ENCODE measurements at regions not wholly inside any gene's neighbourhood (a gene's known extent, or its start where the extent isn't known, plus 50 kb on each side); places are given as distances from the start of the nearest gene placed in this dataset.

DNA sequence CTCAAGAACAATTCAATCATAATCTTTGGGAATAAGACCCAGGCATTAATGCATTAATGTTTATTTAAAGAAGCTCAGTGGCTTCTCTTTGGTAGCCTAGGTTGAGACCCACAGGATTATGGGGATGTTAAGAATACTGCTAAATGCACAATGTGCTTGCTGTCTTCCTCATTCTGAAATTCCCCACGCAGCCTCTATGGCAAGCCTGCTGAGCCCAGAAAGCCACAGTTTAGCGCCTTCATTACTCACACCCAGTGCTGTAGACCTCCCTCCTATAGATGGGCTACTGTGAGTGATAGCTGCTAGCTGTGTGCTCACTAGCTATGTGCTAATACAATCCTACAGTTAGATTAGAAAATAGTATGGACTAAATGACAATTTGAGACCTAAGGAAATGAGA is 90.6 kb downstream of the TNFSF13B start:
- Histone ChIP-seq H3K36me3 (no peaks in the 10 kb centered on the region), H3K4me1 (no peaks in the 10 kb centered on the region), H4K20me1 (ENCODE audit: low read depth) (no peaks in the 10 kb centered on the region), H3K4me2 (no peak overlapping the region), H3F3A (ENCODE audit: low read depth) (no peaks in the 10 kb centered on the region), H3K4me3 (no peak overlapping the region), H3K79me2 (ENCODE audit: low read depth) (no peaks in the 10 kb centered on the region), H3K27ac (no peak overlapping the region), H3K9me3 (ENCODE audit: low read depth) (no peaks in the 10 kb centered on the region), H2AFZ (replicated peaks) (no peak overlapping the region), H3K27me3 (no peaks in the 10 kb centered on the region), H3K9ac (no peak overlapping the region)
- no peak overlapping the region for H3K4me3 Mint-ChIP-seq
- TF ChIP-seq, protein P1, sequence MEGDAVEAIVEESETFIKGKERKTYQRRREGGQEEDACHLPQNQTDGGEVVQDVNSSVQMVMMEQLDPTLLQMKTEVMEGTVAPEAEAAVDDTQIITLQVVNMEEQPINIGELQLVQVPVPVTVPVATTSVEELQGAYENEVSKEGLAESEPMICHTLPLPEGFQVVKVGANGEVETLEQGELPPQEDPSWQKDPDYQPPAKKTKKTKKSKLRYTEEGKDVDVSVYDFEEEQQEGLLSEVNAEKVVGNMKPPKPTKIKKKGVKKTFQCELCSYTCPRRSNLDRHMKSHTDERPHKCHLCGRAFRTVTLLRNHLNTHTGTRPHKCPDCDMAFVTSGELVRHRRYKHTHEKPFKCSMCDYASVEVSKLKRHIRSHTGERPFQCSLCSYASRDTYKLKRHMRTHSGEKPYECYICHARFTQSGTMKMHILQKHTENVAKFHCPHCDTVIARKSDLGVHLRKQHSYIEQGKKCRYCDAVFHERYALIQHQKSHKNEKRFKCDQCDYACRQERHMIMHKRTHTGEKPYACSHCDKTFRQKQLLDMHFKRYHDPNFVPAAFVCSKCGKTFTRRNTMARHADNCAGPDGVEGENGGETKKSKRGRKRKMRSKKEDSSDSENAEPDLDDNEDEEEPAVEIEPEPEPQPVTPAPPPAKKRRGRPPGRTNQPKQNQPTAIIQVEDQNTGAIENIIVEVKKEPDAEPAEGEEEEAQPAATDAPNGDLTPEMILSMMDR (IDR thresholded peaks at IDR 0.05) = no peak
- TF ChIP-seq EZH2 (IDR thresholded peaks at IDR 0.05) (no peak), EZH2phosphoT487 (IDR thresholded peaks at IDR 0.05) (no peak)
- DNase-seq (ENCODE audit: low spot score) = no peak
- H3K36me3 Mint-ChIP-seq = no peaks in the 10 kb centered on the region
- H3K27me3 Mint-ChIP-seq (ENCODE audit: insufficient read depth, low read depth) = no peaks in the 10 kb centered on the region
- H3K4me1 Mint-ChIP-seq = no peaks in the 10 kb centered on the region
- H3K9me3 Mint-ChIP-seq = no peaks in the 10 kb centered on the region
- H3K27ac Mint-ChIP-seq = no peak overlapping the region

DNA sequence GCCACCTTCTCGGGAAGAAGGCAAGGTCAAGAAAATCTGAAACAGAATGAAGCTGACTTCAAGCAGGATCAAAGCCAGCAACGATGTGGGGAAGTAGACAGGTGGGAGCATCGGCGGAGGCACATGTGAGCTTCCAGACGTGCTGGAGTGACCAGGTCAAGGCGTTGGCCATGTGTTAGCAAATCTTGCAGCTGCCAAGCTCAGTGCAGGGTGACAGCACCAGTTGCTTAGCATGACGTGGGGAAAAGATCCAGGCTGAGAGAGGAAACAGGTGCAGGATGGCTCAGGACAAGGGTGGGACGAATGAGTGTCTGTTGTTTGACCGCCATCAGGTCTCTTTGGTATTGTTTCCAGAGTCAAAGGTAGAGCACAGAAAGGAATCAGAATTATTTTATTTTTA is 92.3 kb downstream of the TNFSF13B start:
- no peaks in the 10 kb centered on the region for H3K4me1 ChIP-seq
- no peak overlapping the region for H3K9ac ChIP-seq
- H3K27ac ChIP-seq = no peak overlapping the region
- no peak for DNase-seq (ENCODE audit: low spot score)
- H3K4me2 ChIP-seq = no peak overlapping the region
- no peaks in the 10 kb centered on the region for H3K9me3 ChIP-seq (ENCODE audit: low read depth)
- no peaks in the 10 kb centered on the region for H3K27me3 ChIP-seq
- H3K36me3 ChIP-seq = no peaks in the 10 kb centered on the region
- TF ChIP-seq EZH2phosphoT487 (IDR thresholded peaks at IDR 0.05) (no peak), EZH2 (IDR thresholded peaks at IDR 0.05) (no peak)
- TF ChIP-seq, protein P1 (IDR thresholded peaks at IDR 0.05) = no peak
- Mint-ChIP-seq H3K4me1 (no peaks in the 10 kb centered on the region), H3K36me3 (no peaks in the 10 kb centered on the region), H3K9me3 (no peaks in the 10 kb centered on the region), H3K27ac (no peak overlapping the region), H3K27me3 (ENCODE audit: insufficient read depth, low read depth) (no peaks in the 10 kb centered on the region), H3K4me3 (no peak overlapping the region)
- H3F3A ChIP-seq (ENCODE audit: low read depth) = no peaks in the 10 kb centered on the region
- H3K4me3 ChIP-seq = no peak overlapping the region
- no peaks in the 10 kb centered on the region for H3K79me2 ChIP-seq (ENCODE audit: low read depth)
- H2AFZ ChIP-seq (replicated peaks) = no peak overlapping the region
- H4K20me1 ChIP-seq (ENCODE audit: low read depth) = no peaks in the 10 kb centered on the region

DNA sequence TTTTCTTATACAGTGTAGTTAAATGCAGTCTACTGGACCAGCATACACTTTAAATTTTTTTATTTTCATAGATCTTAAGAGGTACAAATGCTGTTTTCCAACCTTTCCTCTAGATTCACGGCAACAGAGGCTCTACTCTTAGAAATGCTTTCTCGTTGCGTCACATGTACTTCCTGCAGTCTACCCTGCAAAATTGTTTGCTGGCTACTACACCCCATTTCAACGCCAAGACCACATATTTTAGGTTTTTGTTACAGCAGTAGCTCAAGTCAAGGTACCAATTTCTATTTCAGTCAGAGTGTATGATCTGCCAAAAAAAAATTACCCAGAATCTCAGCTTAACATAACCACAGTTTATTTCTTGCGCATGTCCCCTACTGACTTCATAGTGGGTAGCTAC is 94.1 kb downstream of the TNFSF13B start:
- no peak for TF ChIP-seq EZH2 (IDR thresholded peaks at IDR 0.05)
- TF ChIP-seq, protein P1 (IDR thresholded peaks at IDR 0.05) = no peak
- TF ChIP-seq EZH2phosphoT487 (IDR thresholded peaks at IDR 0.05) = no peak
- H3K27ac ChIP-seq = no peak overlapping the region
- no peaks in the 10 kb centered on the region for H3K27me3 Mint-ChIP-seq (ENCODE audit: insufficient read depth, low read depth)
- H3K4me3 Mint-ChIP-seq = no peak overlapping the region
- no peak overlapping the region for H3K4me3 ChIP-seq
- no peaks in the 10 kb centered on the region for H3F3A ChIP-seq (ENCODE audit: low read depth)
- no peaks in the 10 kb centered on the region for H3K36me3 Mint-ChIP-seq
- no peak overlapping the region for H2AFZ ChIP-seq (replicated peaks)
- no peaks in the 10 kb centered on the region for H3K4me1 ChIP-seq
- H3K9ac ChIP-seq = no peak overlapping the region
- DNase-seq (ENCODE audit: low spot score) = no peak
- no peak overlapping the region for H3K4me2 ChIP-seq
- no peaks in the 10 kb centered on the region for H3K27me3 ChIP-seq
- no peaks in the 10 kb centered on the region for H3K9me3 Mint-ChIP-seq
- no peaks in the 10 kb centered on the region for H3K79me2 ChIP-seq (ENCODE audit: low read depth)
- no peaks in the 10 kb centered on the region for H3K9me3 ChIP-seq (ENCODE audit: low read depth)
- H3K27ac Mint-ChIP-seq = no peak overlapping the region
- no peaks in the 10 kb centered on the region for H3K36me3 ChIP-seq
- H4K20me1 ChIP-seq (ENCODE audit: low read depth) = no peaks in the 10 kb centered on the region
- H3K4me1 Mint-ChIP-seq = no peaks in the 10 kb centered on the region

DNA sequence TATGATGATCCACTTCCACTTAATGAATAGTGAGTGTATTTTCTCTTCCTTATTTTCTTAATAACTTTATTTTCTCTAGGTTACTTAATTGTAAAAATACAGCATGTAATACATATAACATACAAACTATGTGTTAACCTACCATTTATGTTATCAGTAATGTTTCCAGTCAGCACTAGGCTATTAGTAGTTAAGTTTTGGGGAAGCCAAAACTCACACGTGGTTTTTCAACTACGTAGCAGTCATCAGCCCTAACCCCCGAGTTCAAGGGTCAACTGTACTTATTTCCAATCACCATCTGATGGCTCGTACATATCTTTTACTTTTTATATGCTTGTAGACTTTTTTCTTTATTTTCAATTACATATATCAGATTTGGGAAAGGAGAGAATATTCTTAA is 95.7 kb downstream of the TNFSF13B start:
- Mint-ChIP-seq H3K4me3 (no peak overlapping the region), H3K27me3 (ENCODE audit: insufficient read depth, low read depth) (no peaks in the 10 kb centered on the region)
- TF ChIP-seq EZH2phosphoT487 (IDR thresholded peaks at IDR 0.05) (no peak), EZH2 (IDR thresholded peaks at IDR 0.05) (no peak)
- TF ChIP-seq, protein P1 (IDR thresholded peaks at IDR 0.05) = no peak

More for the DNA sequence above, 95.7 kb downstream of the TNFSF13B start:
- Histone ChIP-seq H4K20me1 (ENCODE audit: low read depth) (no peaks in the 10 kb centered on the region), H3K4me2 (no peak overlapping the region), H3K79me2 (ENCODE audit: low read depth) (no peaks in the 10 kb centered on the region), H3K36me3 (no peaks in the 10 kb centered on the region), H3K27me3 (no peaks in the 10 kb centered on the region), H3K9me3 (ENCODE audit: low read depth) (no peaks in the 10 kb centered on the region), H3K4me3 (no peak overlapping the region), H3K27ac (no peak overlapping the region), H2AFZ (replicated peaks) (no peak overlapping the region), H3K9ac (no peak overlapping the region), H3K4me1 (no peaks in the 10 kb centered on the region), H3F3A (ENCODE audit: low read depth) (no peaks in the 10 kb centered on the region)
- no peak for DNase-seq (ENCODE audit: low spot score)
- Mint-ChIP-seq H3K27ac (no peak overlapping the region), H3K9me3 (no peaks in the 10 kb centered on the region), H3K36me3 (no peaks in the 10 kb centered on the region), H3K4me1 (no peaks in the 10 kb centered on the region)

Data from neural progenitor cell (in vitro differentiated cells).